ENCODE measurements at regions not wholly inside any gene's neighbourhood (a gene's known extent, or its start where the extent isn't known, plus 50 kb on each side); places are given as distances from the start of the nearest gene placed in this dataset.

DNA sequence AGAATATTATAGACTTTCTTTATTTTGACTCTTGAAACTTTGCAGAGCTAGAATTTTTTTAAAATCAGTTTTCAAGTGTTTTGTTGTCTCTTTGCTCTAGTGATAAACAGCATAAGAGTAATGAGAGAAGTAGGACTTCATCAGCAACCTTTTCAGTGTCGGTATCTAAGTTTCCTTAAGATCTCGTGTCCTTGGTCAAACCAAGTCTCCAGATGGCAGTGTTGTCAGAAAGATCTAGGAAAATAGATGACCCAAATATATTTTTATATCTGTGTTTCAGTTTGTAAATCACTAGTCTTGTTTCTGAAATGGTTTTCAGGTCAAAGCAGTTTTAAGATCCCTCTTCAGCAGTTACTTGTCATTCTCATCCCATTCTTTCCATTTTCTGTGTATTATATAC lies 438.3 kb downstream of the RAPGEF2 start:
- TF ChIP-seq, protein P1, sequence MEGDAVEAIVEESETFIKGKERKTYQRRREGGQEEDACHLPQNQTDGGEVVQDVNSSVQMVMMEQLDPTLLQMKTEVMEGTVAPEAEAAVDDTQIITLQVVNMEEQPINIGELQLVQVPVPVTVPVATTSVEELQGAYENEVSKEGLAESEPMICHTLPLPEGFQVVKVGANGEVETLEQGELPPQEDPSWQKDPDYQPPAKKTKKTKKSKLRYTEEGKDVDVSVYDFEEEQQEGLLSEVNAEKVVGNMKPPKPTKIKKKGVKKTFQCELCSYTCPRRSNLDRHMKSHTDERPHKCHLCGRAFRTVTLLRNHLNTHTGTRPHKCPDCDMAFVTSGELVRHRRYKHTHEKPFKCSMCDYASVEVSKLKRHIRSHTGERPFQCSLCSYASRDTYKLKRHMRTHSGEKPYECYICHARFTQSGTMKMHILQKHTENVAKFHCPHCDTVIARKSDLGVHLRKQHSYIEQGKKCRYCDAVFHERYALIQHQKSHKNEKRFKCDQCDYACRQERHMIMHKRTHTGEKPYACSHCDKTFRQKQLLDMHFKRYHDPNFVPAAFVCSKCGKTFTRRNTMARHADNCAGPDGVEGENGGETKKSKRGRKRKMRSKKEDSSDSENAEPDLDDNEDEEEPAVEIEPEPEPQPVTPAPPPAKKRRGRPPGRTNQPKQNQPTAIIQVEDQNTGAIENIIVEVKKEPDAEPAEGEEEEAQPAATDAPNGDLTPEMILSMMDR (IDR thresholded peaks at IDR 0.05): no peak
- no peak for TF ChIP-seq POLR2A (IDR thresholded peaks at IDR 0.05)
